GM12878 (cell line): ENCODE measurements at regions not wholly inside any gene's neighbourhood (a gene's known extent, or its start where the extent isn't known, plus 50 kb on each side); places are given as distances from the start of the nearest gene placed in this dataset.
"Not testable (repeated sequence)": the region's sequence is repeated elsewhere in the genome, so short reads cannot be mapped to it uniquely, and the experiment has no call there.

Source experiments
- CBX3 ChIP-seq: fragments of 200-600 bp; sonication (generic); IDR thresholded peaks from 2 replicates; pipeline ENCODE4 v1.6.1; 2016; ENCODE audit warnings: low read depth, borderline replicate concordance
- CHD1 ChIP-seq: IDR thresholded peaks from 2 replicates; pipeline ENCODE4 v1.6.1; 2012; ENCODE audit warnings: low read depth, low read length, improper control_type of control experiment
- DPF2 ChIP-seq: fragments of 450-650 bp; IDR thresholded peaks from 2 replicates; pipeline ENCODE4 v1.6.1; 2017; ENCODE audit warnings: mild to moderate bottlenecking
- HCFC1 ChIP-seq: fragments of 150-350 bp; IDR thresholded peaks from 2 replicates; pipeline ENCODE4 v1.6.1; 2014; ENCODE audit warnings: low read length
- IRF3 ChIP-seq: fragments of 450-650 bp; IDR thresholded peaks from 2 replicates; pipeline ENCODE4 v1.6.1; 2014; ENCODE audit warnings: mild to moderate bottlenecking
- NFYB ChIP-seq: IDR thresholded peaks from 2 replicates; pipeline ENCODE4 v1.6.1; 2011; ENCODE audit warnings: low read depth, mild to moderate bottlenecking, low read length, improper control_type of control experiment, moderate library complexity; ENCODE audit not compliant: insufficient read depth
- NRF1 ChIP-seq: conservative IDR thresholded peaks from 2 replicates; pipeline ENCODE4 v1.6.1; 2011; ENCODE audit warnings: mild to moderate bottlenecking, low read depth, low read length, improper control_type of control experiment
- RCOR1 ChIP-seq: conservative IDR thresholded peaks from 2 replicates; pipeline ENCODE4 v1.6.1; 2012; ENCODE audit warnings: low read depth, low read length, improper control_type of control experiment
- USF1 ChIP-seq: IDR thresholded peaks from 2 replicates; pipeline ENCODE4 v1.6.1; 2011; ENCODE audit warnings: borderline replicate concordance, low read depth, mild to moderate bottlenecking, moderate library complexity, mixed read lengths, low read length; ENCODE audit not compliant: insufficient read depth; ENCODE audit errors: extremely low read length
- TF ChIP-seq, protein P1 (sequence below), 3 experiments: IDR thresholded peaks in 2 of 3; conservative IDR thresholded peaks in 1 of 3; 2 replicates each; pipeline ENCODE4 v1.5.1; 2011; ENCODE audit warnings: low read depth in 3 of 3, low read length in 3 of 3, mild to moderate bottlenecking in 3 of 3, control low read depth in 2 of 3, moderate library complexity in 2 of 3, inconsistent platforms in 1 of 3, mixed read lengths in 1 of 3; ENCODE audit not compliant: control insufficient read depth in 2 of 3, insufficient read depth in 1 of 3; ENCODE audit errors: extremely low read depth in 1 of 3
- TF ChIP-seq, protein P2 (sequence below): IDR thresholded peaks from 2 replicates; pipeline ENCODE4 v1.6.1; 2011; ENCODE audit warnings: borderline replicate concordance, low read depth, mild to moderate bottlenecking, moderate library complexity, low read length; ENCODE audit not compliant: insufficient read depth, poor library complexity, severe bottlenecking
- TF ChIP-seq, protein P3 (sequence below): IDR thresholded peaks from 2 replicates; pipeline ENCODE4 v1.6.1; 2011; ENCODE audit warnings: low read depth, low read length, improper control_type of control experiment, borderline replicate concordance

DNA sequence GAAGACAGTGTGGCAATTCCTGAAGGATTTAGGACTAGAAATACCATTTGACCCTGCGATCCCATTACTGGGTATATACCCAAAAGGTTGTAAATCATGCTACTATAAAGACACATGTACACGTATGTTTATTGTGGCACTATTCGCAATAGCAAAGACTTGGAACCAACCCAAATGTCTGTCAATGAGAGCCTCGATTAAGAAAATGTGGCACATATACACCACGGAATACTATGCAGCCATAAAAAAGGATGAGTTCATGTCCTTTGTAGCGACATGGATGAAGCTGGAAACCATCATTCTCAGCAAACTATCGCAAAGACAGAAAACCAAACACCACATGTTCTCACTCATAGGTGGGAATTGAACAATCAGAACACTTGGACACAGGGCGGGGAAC is 66.8 kb upstream of the VAMP7 start:
- not testable (repeated sequence) for TF ChIP-seq HCFC1, CHD1, USF1, NRF1, RCOR1, IRF3, CBX3, NFYB, DPF2
- TF ChIP-seq, protein P1, sequence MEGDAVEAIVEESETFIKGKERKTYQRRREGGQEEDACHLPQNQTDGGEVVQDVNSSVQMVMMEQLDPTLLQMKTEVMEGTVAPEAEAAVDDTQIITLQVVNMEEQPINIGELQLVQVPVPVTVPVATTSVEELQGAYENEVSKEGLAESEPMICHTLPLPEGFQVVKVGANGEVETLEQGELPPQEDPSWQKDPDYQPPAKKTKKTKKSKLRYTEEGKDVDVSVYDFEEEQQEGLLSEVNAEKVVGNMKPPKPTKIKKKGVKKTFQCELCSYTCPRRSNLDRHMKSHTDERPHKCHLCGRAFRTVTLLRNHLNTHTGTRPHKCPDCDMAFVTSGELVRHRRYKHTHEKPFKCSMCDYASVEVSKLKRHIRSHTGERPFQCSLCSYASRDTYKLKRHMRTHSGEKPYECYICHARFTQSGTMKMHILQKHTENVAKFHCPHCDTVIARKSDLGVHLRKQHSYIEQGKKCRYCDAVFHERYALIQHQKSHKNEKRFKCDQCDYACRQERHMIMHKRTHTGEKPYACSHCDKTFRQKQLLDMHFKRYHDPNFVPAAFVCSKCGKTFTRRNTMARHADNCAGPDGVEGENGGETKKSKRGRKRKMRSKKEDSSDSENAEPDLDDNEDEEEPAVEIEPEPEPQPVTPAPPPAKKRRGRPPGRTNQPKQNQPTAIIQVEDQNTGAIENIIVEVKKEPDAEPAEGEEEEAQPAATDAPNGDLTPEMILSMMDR (IDR thresholded peaks at IDR 0.05 in 2 of 3, conservative IDR thresholded peaks at IDR 0.05 in 1 of 3; ENCODE audit: control insufficient read depth in 2 of 3, extremely low read depth in 1 of 3, insufficient read depth in 1 of 3, low read depth in 3 of 3, low read length in 3 of 3) = not testable (repeated sequence)
- TF ChIP-seq, protein P2, sequence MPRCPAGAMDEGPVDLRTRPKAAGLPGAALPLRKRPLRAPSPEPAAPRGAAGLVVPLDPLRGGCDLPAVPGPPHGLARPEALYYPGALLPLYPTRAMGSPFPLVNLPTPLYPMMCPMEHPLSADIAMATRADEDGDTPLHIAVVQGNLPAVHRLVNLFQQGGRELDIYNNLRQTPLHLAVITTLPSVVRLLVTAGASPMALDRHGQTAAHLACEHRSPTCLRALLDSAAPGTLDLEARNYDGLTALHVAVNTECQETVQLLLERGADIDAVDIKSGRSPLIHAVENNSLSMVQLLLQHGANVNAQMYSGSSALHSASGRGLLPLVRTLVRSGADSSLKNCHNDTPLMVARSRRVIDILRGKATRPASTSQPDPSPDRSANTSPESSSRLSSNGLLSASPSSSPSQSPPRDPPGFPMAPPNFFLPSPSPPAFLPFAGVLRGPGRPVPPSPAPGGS = not testable (repeated sequence)
- TF ChIP-seq, protein P3, sequence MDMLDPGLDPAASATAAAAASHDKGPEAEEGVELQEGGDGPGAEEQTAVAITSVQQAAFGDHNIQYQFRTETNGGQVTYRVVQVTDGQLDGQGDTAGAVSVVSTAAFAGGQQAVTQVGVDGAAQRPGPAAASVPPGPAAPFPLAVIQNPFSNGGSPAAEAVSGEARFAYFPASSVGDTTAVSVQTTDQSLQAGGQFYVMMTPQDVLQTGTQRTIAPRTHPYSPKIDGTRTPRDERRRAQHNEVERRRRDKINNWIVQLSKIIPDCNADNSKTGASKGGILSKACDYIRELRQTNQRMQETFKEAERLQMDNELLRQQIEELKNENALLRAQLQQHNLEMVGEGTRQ = not testable (repeated sequence)
